GM06990 (cell line): ENCODE measurements at regions not wholly inside any gene's neighbourhood (a gene's known extent, or its start where the extent isn't known, plus 50 kb on each side); places are given as distances from the start of the nearest gene placed in this dataset.
"Not testable (repeated sequence)": the region's sequence is repeated elsewhere in the genome, so short reads cannot be mapped to it uniquely, and the experiment has no call there.

Experiments
- DNase-seq: peaks from one replicate; pipeline ENCODE4 v3.0.0-alpha.2; 2011; ENCODE audit not compliant: insufficient read length; ENCODE audit errors: extremely low read depth
- H3K27me3 ChIP-seq: replicated peaks from 2 replicates; pipeline ENCODE4 v1.6.0; 2011; ENCODE audit warnings: low read length; ENCODE audit not compliant: control insufficient read depth, insufficient read depth
- H3K36me3 ChIP-seq: 2 replicates; pipeline ENCODE4 v1.5.1; 2011; ENCODE audit warnings: low read length; ENCODE audit not compliant: control insufficient read depth, insufficient read depth
- H3K4me3 ChIP-seq: replicated peaks from 2 replicates; pipeline ENCODE4 v1.5.1; 2011; ENCODE audit warnings: low read depth, mild to moderate bottlenecking, control low read depth, low read length
- CTCF ChIP-seq: IDR thresholded peaks from 2 replicates; pipeline ENCODE4 v1.5.1; 2011; ENCODE audit warnings: low read length, control low read depth, mild to moderate bottlenecking, inconsistent platforms; ENCODE audit not compliant: insufficient read depth, poor library complexity, severe bottlenecking

- DNase-seq: no peak
- TF ChIP-seq CTCF: no peak
- H3K36me3 ChIP-seq: no peaks in the 10 kb centered on the region
- H3K4me3 ChIP-seq: no peak overlapping the region
- H3K27me3 ChIP-seq: no peaks in the 10 kb centered on the region
Observed at GRCh38 chr4:38414410-38414809, 249.6 kb upstream of the KLF3 start.

DNA sequence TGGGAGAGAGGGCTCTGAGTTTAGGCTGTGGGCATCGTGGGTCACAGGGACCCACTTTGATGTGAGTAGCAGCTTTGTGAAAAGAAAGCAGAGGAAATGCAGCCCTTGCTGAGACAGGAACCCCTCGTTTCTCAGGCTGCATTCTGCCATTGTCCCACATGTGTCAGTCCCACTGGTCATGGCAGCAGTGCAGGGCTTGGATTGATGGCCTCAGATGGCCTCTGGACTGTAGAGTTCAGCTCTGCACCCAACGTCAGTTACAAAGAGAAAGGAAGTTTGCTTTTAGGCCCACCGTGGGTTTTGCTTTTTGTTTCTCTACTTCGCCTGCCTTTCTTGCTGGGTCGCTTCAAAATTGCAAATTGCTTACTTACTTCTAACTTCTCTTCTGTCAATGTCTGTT lies 248.3 kb upstream of the KLF3 start:
- no peaks in the 10 kb centered on the region for H3K27me3 ChIP-seq
- no peaks in the 10 kb centered on the region for H3K36me3 ChIP-seq
- no peak overlapping the region for H3K4me3 ChIP-seq
- no peak for TF ChIP-seq CTCF
- DNase-seq: no peak

DNA sequence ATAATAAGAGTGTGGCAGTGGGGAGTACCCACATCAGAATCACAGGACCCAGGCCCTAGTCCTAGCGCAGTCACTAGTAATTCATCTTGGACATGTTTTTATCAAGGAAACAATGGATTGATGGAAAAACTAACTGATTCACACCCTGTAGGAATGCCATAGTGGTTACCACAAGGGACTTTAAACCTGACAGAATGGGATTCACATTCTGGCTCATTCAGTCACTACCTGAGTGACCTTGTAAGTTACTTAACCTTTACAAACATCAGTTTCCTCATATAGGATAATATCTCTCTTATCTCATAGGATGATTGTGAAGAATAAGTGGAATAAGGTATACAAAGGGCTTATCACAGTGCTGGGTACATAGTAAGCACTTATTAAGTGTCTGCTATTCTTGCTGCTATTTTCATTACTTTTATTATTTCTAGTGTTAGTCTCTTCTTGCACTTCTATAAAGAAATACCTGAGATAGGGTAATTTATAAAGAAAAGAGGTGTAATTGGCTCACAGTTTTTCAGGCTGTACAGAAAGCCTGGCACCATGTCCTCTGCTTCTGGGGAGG lies 247.5 kb upstream of the KLF3 start:
- DNase-seq: no peak
- Histone ChIP-seq H3K4me3 (no peak overlapping the region), H3K36me3 (no peaks in the 10 kb centered on the region), H3K27me3 (no peaks in the 10 kb centered on the region)
- TF ChIP-seq CTCF: no peak

GRCh38 chr4:38420254-38420653 lies 243.7 kb upstream of the KLF3 start:
- not testable (repeated sequence) for H3K27me3 ChIP-seq, H3K4me3 ChIP-seq, DNase-seq, H3K36me3 ChIP-seq

DNA sequence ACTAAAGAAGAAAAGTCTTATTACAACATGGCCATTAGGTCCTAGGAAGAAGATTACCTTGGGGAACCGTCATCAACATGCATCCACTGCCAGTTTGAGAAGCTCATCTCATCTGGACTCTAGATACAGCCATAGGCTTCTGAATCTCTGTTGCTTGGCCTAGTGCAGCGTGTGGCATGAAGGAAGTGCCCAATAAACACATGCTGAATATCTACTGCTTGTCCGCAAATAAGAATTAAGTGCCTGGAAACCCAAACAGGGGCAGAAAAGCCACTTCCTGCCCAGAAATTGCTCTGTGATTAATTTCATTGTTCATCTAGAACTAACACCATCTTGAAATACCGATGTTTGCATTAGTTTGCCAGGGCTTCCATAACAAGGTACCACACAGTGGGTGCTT lies 241.1 kb upstream of the KLF3 start:
- Histone ChIP-seq H3K36me3 (no peaks in the 10 kb centered on the region), H3K27me3 (no peaks in the 10 kb centered on the region), H3K4me3 (no peak overlapping the region)
- DNase-seq: no peak
- TF ChIP-seq CTCF: no peak

GRCh38 chr4:38424151-38424871 lies 239.7 kb upstream of the KLF3 start:
- TF ChIP-seq CTCF: no peak
- no peaks in the 10 kb centered on the region for H3K27me3 ChIP-seq
- H3K4me3 ChIP-seq: no peak overlapping the region
- no peaks in the 10 kb centered on the region for H3K36me3 ChIP-seq
- DNase-seq: no peak
